ENCODE measurements at regions not wholly inside any gene's neighbourhood (a gene's known extent, or its start where the extent isn't known, plus 50 kb on each side); places are given as distances from the start of the nearest gene placed in this dataset.

GRCh38 chr3:61505197-61505596 lies 56.2 kb upstream of the PTPRG start:
- TF ChIP-seq REST (IDR thresholded peaks at IDR 0.05) = no peak
- no peak for TF ChIP-seq EGR1 (IDR thresholded peaks at IDR 0.05; ENCODE audit: low read depth in 2 of 2)
- no peak for TF ChIP-seq CTCF (IDR thresholded peaks at IDR 0.05; ENCODE audit: low read depth, low read length, missing input control)
- no peak for TF ChIP-seq RAD21 (IDR thresholded peaks at IDR 0.05)
- no peak for TF ChIP-seq MAX (IDR thresholded peaks at IDR 0.05)
- no peak for TF ChIP-seq ZBTB33 (IDR thresholded peaks at IDR 0.05)
- no peak for TF ChIP-seq SP1 (IDR thresholded peaks at IDR 0.05)
- TF ChIP-seq YY1 (IDR thresholded peaks at IDR 0.05) = no peak
- no peak for TF ChIP-seq TAF1 (conservative IDR thresholded peaks at IDR 0.05)
- no peak for TF ChIP-seq ATF3 (IDR thresholded peaks at IDR 0.05)
- no peak for TF ChIP-seq HNF4G (IDR thresholded peaks at IDR 0.05)
- TF ChIP-seq GABPA (IDR thresholded peaks at IDR 0.05 in 1 of 2, conservative IDR thresholded peaks at IDR 0.05 in 1 of 2) = no peak
- no peak for TF ChIP-seq JUND (IDR thresholded peaks at IDR 0.05)

Measured in liver (tissue), 3 donors.